ENCODE measurements at regions not wholly inside any gene's neighbourhood (a gene's known extent, or its start where the extent isn't known, plus 50 kb on each side); places are given as distances from the start of the nearest gene placed in this dataset.

DNA sequence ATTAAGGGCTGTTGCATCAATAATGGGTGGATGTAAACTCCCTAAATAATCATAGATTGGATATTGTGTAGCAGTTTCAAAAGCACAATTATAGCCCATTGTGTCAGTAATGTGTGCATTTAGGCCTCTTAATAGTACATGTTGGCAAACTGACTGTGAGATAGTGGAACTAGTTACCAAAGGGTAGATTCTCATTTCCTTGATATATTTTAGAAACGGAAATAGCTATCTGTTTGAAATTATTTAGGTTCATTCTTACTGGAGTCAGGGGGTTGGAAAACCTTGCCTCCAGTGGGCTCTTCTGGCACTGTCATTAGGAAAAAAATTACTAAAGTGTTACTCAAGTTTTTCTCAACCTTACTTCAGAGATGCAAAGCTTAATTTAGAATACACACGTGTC is 1074.9 kb downstream of the PCDH17 start:
- no peak for TF ChIP-seq CTCF (IDR thresholded peaks at IDR 0.05)
- TF ChIP-seq POLR2A (IDR thresholded peaks at IDR 0.05) = no peak
